SK-N-MC (cell line): ENCODE measurements at regions not wholly inside any gene's neighbourhood (a gene's known extent, or its start where the extent isn't known, plus 50 kb on each side); places are given as distances from the start of the nearest gene placed in this dataset.

Source experiments
- DNase-seq: peaks from one replicate; pipeline ENCODE4 v3.0.0-alpha.2; 2011; ENCODE audit warnings: low read depth, low spot score
- H3K27ac ChIP-seq: fragments of 200-600 bp; sonication (generic); 2 replicates; pipeline ENCODE4 v1.5.1; 2016; ENCODE audit warnings: mixed run types
- H3K36me3 ChIP-seq: fragments of 200-600 bp; sonication (generic); 2 replicates; pipeline ENCODE4 v1.6.1; 2017; ENCODE audit warnings: antibody characterized with exemption, low read length, mixed read lengths; ENCODE audit not compliant: insufficient read depth
- H3K4me3 ChIP-seq: fragments of 200-600 bp; sonication (generic); 2 replicates; pipeline ENCODE4 v1.5.1; 2016
- H3K9ac ChIP-seq: fragments of 200-600 bp; sonication (generic); 2 replicates; pipeline ENCODE4 v1.8.0; 2017; ENCODE audit warnings: mixed run types, mixed read lengths; ENCODE audit not compliant: insufficient read length
- H3K9me3 ChIP-seq: fragments of 200-600 bp; sonication (generic); 2 replicates; pipeline ENCODE4 v1.6.1; 2017; ENCODE audit warnings: low read depth, mild to moderate bottlenecking, antibody characterized with exemption, low read length, moderate library complexity, mixed read lengths
- EZH2 ChIP-seq: fragments of 200-600 bp; sonication (generic); IDR thresholded peaks from one replicate; pipeline ENCODE4 v1.6.1; 2017; ENCODE audit warnings: antibody characterized with exemption
- FOXP2 ChIP-seq: optimal IDR thresholded peaks from 2 replicates; pipeline ENCODE3; 2011; ENCODE audit warnings: mild to moderate bottlenecking, moderate library complexity; ENCODE audit not compliant: insufficient read depth; ENCODE audit errors: extremely low read length, control extremely low read depth
- POLR2AphosphoS5 ChIP-seq: IDR thresholded peaks from 2 replicates; pipeline ENCODE4 v1.6.1; 2012; ENCODE audit warnings: mild to moderate bottlenecking, low read depth, low read length, borderline replicate concordance

DNA sequence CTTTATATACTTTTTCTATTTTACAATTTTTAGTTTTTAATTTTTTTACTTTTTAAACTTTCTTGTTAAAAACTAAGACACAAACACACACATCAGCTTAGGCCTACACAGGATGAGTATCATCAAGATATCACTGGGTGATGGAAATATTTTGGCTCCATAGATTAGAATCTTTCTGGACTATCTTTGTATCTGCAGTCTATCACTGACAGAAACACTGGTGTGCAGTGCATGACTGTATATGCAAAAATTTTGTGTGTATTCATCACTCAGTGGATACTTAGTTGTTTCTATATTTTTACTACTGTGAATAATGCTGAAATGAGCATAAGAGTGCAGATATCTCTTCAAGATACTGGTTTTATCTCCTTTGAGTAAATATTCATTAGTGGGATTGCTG lies 68.0 kb upstream of the GPC6 start:
- H3K36me3 ChIP-seq, result no peaks in the 10 kb centered on the region
- H3K9me3 ChIP-seq, result no peaks in the 10 kb centered on the region
- TF ChIP-seq FOXP2, result no peak
- no peak for TF ChIP-seq POLR2AphosphoS5
- no peak for TF ChIP-seq EZH2
- H3K9ac ChIP-seq, result no peak overlapping the region
- DNase-seq, result no peak
- H3K27ac ChIP-seq, result no peak overlapping the region
- no peak overlapping the region for H3K4me3 ChIP-seq

DNA sequence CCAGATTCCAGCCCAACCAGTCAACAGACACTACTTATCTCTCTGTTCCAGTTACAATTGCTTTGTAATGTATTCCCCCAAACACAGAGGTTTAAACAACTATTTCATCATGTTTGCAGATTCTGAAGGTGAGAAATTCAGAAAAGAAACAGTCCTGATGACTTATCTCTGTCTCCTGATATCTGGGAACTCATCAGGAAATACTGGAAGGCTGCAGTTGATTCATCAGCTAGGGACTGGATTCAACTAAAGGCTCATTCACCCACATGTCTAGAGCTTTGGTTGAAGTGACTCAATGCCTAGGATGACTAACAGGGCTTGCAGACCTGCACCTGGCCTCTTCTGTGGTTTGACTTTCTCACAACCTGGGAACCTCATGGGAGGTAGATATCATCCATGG lies 56.6 kb upstream of the GPC6 start:
- TF ChIP-seq POLR2AphosphoS5 (no peak), EZH2 (no peak), FOXP2 (no peak)
- Histone ChIP-seq H3K9ac (no peak overlapping the region), H3K9me3 (no peaks in the 10 kb centered on the region), H3K36me3 (no peaks in the 10 kb centered on the region), H3K4me3 (no peak overlapping the region), H3K27ac (no peak overlapping the region)
- no peak for DNase-seq

GRCh38 chr13:93172109-93172508 lies 54.5 kb upstream of the GPC6 start:
- TF ChIP-seq POLR2AphosphoS5 (no peak), FOXP2 (no peak), EZH2 (no peak)
- no peak overlapping the region for H3K4me3 ChIP-seq
- H3K27ac ChIP-seq, result no peak overlapping the region
- no peaks in the 10 kb centered on the region for H3K36me3 ChIP-seq
- H3K9ac ChIP-seq, result no peak overlapping the region
- H3K9me3 ChIP-seq, result no peaks in the 10 kb centered on the region
- DNase-seq, result no peak

DNA sequence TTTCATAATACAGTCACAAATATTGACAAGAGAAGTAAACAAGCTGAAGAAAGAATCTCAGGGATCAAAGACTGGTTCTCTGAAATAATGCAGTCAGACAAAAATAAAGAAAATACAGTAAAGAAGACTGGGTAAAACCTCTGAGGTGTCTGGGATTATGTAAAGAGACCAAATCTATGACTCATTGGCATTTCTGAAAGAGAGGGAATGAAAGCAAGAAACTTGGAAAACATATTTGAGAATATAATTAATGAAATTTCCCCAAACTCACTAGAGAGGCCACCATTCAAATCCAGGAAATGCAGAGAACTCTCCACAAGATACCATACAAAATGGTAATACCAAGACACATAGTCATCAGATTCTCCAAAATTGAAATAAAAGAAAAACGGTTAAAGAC lies 53.0 kb upstream of the GPC6 start:
- DNase-seq, result no peak
- Histone ChIP-seq H3K4me3 (no peak overlapping the region), H3K36me3 (no peaks in the 10 kb centered on the region)

DNA sequence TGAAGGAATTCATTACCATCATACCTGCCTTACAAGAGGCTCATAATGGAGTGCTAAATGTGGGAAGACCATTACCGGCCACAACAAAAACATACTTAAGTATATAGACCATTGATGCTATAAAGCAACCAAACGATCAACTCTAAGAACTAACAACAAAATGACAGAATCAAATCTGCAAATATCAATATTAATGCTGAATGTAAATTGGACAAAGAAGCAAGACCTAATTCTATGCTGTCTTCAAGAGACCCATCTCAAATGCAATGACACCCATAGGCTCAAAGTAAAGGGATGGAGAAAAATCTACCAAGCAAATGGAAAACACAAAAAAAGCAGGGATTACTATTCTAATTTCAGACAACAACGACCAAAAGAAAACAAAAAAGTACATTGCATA lies 52.3 kb upstream of the GPC6 start:
- TF ChIP-seq FOXP2 (no peak), EZH2 (no peak), POLR2AphosphoS5 (no peak)
- no peak for DNase-seq
- Histone ChIP-seq H3K36me3 (no peaks in the 10 kb centered on the region), H3K9ac (no peak overlapping the region), H3K27ac (no peak overlapping the region), H3K4me3 (no peak overlapping the region), H3K9me3 (no peaks in the 10 kb centered on the region)

More for the DNA sequence above, 53.0 kb upstream of the GPC6 start:
- H3K9ac ChIP-seq, result no peak overlapping the region
- H3K9me3 ChIP-seq, result no peaks in the 10 kb centered on the region
- no peak overlapping the region for H3K27ac ChIP-seq
- no peak for TF ChIP-seq POLR2AphosphoS5
- TF ChIP-seq EZH2, result no peak
- no peak for TF ChIP-seq FOXP2
